ENCODE measurements at regions not wholly inside any gene's neighbourhood (a gene's known extent, or its start where the extent isn't known, plus 50 kb on each side); places are given as distances from the start of the nearest gene placed in this dataset.

DNA sequence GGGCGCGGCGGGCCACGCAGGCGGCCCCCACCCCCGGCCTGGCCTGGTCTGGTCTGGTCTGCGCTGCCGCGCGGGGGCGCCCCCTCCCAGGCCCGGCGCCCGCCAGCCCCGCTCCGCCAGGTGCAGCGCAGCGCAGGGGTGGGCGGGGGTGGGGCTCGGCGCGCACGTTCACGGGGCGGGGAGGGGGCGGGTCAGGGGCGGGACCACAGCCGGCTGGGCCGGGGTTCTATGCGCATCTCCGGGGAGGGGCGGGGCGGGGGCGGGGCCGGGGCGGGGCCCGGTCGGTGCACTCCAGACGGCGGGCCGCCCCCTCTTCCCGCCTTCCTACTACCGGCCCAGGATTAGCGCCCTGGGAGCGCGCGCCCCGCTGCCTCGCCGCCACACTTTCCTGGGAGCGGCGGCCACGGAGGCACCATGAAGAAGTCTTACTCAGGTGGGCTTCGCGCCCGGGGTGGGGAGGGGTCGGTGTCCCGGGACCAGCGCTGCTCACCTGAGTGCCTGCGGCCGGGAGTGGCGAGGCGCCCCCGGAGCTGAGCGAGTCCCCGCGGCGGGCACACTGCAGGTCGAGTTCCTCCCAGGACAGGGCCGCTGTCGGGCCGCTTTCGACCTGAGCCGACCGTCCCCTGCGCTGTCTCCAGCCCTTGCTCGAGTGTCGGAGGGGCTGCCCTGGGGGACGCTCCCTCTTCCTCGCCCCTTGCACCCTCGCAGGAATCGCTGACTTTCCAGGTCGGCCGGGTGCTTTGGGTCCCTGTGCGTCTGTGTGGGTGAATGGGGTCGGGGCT lies 140.5 kb downstream of the SEC14L1 start:
- peak; percentile 79 to 91 (median 88) for ATAC-seq
- FAIRE-seq = no peak
- 1 to 3% methylated on average over 38 to 84 of the region's 86 CpGs for WGBS, 2 donors
- Histone ChIP-seq H3K4me1 (peaks cover 7 to 26% (median 13%) of the 10 kb centered on the region in 3 donors), H3K36me3 (no peaks in the 10 kb centered on the region), H3K27me3 (no peaks in the 10 kb centered on the region), H3K27ac (peak overlapping the region in 3 of 4 donors; percentile 25 to 68 (median 62)), H3K9me3 (no peaks in the 10 kb centered on the region), H3K4me3 (peak overlapping the region; percentile 46 to 87 (median 69))
- DNase-seq = peak; percentile 58 to 87 (median 80)
- intact Hi-C loops (cut with DNase I) = no loop called here
- TF ChIP-seq, protein P1, sequence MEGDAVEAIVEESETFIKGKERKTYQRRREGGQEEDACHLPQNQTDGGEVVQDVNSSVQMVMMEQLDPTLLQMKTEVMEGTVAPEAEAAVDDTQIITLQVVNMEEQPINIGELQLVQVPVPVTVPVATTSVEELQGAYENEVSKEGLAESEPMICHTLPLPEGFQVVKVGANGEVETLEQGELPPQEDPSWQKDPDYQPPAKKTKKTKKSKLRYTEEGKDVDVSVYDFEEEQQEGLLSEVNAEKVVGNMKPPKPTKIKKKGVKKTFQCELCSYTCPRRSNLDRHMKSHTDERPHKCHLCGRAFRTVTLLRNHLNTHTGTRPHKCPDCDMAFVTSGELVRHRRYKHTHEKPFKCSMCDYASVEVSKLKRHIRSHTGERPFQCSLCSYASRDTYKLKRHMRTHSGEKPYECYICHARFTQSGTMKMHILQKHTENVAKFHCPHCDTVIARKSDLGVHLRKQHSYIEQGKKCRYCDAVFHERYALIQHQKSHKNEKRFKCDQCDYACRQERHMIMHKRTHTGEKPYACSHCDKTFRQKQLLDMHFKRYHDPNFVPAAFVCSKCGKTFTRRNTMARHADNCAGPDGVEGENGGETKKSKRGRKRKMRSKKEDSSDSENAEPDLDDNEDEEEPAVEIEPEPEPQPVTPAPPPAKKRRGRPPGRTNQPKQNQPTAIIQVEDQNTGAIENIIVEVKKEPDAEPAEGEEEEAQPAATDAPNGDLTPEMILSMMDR (IDR thresholded peaks at IDR 0.05) = no peak

DNA sequence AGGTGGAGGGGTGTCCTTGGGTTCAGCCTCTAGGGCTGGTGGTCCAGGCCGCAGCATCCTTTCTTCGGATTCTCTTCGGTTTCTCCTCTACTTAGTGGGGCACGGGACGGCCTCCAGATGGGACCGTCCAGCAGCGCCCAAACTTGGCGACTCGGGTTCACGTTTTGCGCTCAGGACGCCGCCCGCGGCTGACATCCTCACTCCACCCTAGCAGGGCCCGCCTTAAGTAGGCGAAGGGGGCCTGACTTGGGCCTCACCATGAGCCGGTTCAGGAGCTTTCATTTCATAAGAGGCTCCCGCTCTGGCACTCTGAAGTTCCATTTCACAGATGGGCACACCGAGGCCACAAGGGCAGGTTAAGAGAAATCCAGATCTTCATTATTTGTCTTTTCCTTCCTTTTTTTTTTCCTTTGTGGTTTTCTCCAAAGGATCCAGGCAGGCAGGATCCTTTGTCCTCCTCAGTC lies 141.2 kb downstream of the SEC14L1 start:
- DNase-seq (no peak), FAIRE-seq (no peak), ATAC-seq (peak in 1 of 4 donors; percentile 1)
- no peaks in the 10 kb centered on the region for H3K27me3 ChIP-seq
- H3K4me3 ChIP-seq = peak overlapping the region; percentile 46 to 87 (median 69)
- H3K27ac ChIP-seq = peak overlapping the region; percentile 4 to 62 (median 32)
- WGBS, 2 donors = 31 to 44% methylated on average over 20 of the region's 20 CpGs
- intact Hi-C loops (cut with DNase I) = no loop called here
- H3K36me3 ChIP-seq = no peaks in the 10 kb centered on the region
- H3K4me1 ChIP-seq = peaks cover 13 to 32% (median 19%) of the 10 kb centered on the region in 3 donors
- no peaks in the 10 kb centered on the region for H3K9me3 ChIP-seq
- TF ChIP-seq, protein P1 (IDR thresholded peaks at IDR 0.05) = no peak

- no peaks in the 10 kb centered on the region for H3K27me3 ChIP-seq
- H3K27ac ChIP-seq = peak overlapping the region in 3 of 4 donors; percentile 4 to 55 (median 38)
- ATAC-seq (no peak), DNase-seq (peak in 3 of 6 donors; percentile 44 to 68 (median 64)), FAIRE-seq (no peak)
- no peaks in the 10 kb centered on the region for H3K9me3 ChIP-seq
- no peaks in the 10 kb centered on the region for H3K36me3 ChIP-seq
- H3K4me3 ChIP-seq = peak overlapping the region in 2 of 4 donors; percentile 54 to 87
- intact Hi-C loops (cut with DNase I) = no loop called here
- WGBS, 2 donors = 64 to 65% methylated on average over 21 to 24 of the region's 24 CpGs
- TF ChIP-seq, protein P1 (IDR thresholded peaks at IDR 0.05) = no peak
- peaks cover 22 to 41% (median 23%) of the 10 kb centered on the region in 3 donors for H3K4me1 ChIP-seq
Observed at GRCh38 chr17:77282524-77283515, 142.1 kb downstream of the SEC14L1 start.

DNA sequence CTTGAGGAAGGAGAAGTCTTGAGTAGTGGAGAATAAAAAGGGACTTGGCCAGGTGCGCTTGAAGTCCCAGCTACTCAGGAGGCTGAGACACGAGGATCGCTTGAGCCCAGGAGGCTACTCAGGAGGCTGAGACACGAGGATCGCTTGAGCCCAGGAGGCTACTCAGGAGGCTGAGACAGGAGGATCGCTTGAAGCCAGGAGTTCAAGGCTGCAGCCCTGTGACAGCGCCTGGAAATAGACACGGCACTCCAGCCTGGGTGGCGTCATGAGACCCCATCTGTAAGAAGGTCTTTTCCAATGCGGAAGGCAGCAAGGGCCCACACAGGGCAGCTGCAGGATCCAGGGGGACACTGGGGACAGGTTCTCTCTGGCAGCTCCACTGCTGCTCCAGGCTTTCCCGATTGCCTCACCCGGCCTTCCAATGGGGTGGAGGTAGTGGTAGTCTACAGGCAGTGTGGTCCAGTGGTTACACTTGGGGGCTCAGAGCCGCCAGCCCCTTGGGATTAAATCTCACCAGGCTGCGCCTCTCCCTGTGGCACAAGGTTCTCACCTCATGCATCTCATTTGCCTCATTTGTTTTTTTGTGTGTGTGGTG lies 143.4 kb downstream of the SEC14L1 start:
- no peaks in the 10 kb centered on the region for H3K27me3 ChIP-seq
- H3K36me3 ChIP-seq = no peaks in the 10 kb centered on the region
- intact Hi-C loops (cut with DNase I) = no loop called here
- H3K27ac ChIP-seq = peak overlapping the region in 2 of 4 donors; percentile 90 to 91
- H3K4me3 ChIP-seq = no peak overlapping the region
- TF ChIP-seq, protein P1 (IDR thresholded peaks at IDR 0.05) = no peak
- peaks cover 35 to 51% (median 36%) of the 10 kb centered on the region in 3 donors for H3K4me1 ChIP-seq
- no peak for DNase-seq
- ATAC-seq = no peak
- WGBS, 2 donors = 89 to 95% methylated on average over 14 of the region's 14 CpGs
- no peaks in the 10 kb centered on the region for H3K9me3 ChIP-seq
- FAIRE-seq = no peak

Measured in pancreas (tissue), 10 donors.